ENCODE measurements at regions not wholly inside any gene's neighbourhood (a gene's known extent, or its start where the extent isn't known, plus 50 kb on each side); places are given as distances from the start of the nearest gene placed in this dataset.

DNA sequence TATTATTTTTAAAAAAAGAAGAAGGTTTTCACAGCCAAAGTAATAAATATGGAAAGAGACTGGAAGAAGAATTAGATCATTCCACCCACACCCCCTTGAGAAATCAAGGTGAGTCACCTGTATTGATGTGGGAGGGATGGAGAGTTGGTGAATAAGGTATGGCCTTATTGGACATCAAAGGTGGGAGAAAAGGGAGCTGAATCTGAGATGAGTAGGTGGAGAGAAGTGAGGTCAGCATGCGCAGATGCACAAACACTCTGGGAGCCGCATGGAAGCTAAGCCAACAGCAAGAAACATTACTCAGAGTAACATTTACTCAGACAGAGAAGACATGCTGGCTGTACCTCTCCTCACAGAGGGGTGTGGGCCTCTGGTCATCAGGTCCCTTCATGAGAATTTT, 113.1 kb upstream of the FOXG1 start:
- no peak for TF ChIP-seq NFIC (IDR thresholded peaks at IDR 0.05)
- no peak for TF ChIP-seq TAF1 (IDR thresholded peaks at IDR 0.05; ENCODE audit: low read depth)
- TF ChIP-seq, protein P1, sequence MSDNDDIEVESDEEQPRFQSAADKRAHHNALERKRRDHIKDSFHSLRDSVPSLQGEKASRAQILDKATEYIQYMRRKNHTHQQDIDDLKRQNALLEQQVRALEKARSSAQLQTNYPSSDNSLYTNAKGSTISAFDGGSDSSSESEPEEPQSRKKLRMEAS (IDR thresholded peaks at IDR 0.05): no peak

DNA sequence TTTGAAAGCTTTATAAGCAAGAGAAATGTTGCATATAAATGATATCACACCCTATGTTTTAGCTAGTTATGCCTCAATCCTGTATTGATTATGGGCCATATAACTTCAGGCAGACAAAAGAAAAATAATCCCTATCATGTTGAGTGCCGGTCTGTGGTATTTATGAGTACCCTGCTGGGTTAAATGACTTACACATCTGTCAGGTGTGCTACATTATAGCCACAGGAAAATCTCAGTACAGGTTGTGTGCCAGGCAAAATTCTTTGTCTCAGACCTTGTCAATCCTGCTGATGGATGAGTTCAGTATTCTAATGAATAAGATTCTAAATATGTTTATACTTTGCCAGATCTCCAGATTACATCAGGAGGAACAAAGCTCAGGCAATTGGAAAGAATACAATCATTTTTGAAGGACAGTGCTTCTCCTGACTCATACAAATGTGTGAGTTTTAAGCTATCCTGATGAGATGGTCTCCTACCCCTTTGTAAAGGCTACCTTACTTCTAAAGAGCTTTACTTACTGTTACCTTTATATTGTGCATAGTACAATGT, 109.8 kb upstream of the FOXG1 start:
- TF ChIP-seq CREB1 (IDR thresholded peaks at IDR 0.05; ENCODE audit: low read depth) (no peak), NFIC (IDR thresholded peaks at IDR 0.05) (no peak)

DNA sequence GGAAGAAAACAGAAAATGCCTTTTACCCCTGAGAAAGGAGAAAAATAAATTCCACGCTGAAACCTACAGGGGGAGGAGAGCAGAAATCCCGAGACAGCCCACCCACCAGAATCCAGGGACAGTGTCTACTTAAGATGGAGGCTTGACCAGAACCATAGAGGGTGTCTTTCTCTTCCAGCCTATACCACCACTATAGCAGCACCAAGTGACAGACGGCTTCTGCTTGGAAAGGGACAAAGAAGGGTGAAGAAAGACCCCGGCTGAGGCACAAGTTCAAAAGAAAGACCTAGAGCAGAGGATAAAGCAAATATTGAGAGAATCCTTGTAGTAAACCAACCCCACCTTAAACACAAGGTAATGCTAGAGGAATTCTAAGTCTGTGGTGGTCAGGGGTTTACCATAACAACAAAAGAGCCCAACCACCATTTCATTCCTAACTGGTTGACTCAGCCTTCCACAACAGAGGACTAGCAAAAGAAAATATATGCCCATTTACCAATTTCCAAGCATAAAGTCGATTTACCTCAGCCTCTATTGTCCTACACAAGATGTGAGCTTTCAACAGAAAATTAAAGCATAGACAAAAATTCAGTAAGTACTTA, 105.3 kb upstream of the FOXG1 start:
- no peak for TF ChIP-seq TEAD4 (IDR thresholded peaks at IDR 0.05)
- no peak for TF ChIP-seq TCF12 (IDR thresholded peaks at IDR 0.05; ENCODE audit: low read depth)
- no peak for TF ChIP-seq RAD21 (IDR thresholded peaks at IDR 0.05; ENCODE audit: low read depth)
- TF ChIP-seq TAF1 (IDR thresholded peaks at IDR 0.05; ENCODE audit: low read depth): no peak
- no peak for TF ChIP-seq NFIC (IDR thresholded peaks at IDR 0.05)
- no peak for TF ChIP-seq CEBPB (IDR thresholded peaks at IDR 0.05)
- no peak for TF ChIP-seq EP300 (IDR thresholded peaks at IDR 0.05; ENCODE audit: borderline replicate concordance)
- no peak for TF ChIP-seq FOXM1 (IDR thresholded peaks at IDR 0.05; ENCODE audit: borderline replicate concordance, low read depth)
- no peak for TF ChIP-seq YY1 (IDR thresholded peaks at IDR 0.05; ENCODE audit: low read depth)
- TF ChIP-seq, protein P2, sequence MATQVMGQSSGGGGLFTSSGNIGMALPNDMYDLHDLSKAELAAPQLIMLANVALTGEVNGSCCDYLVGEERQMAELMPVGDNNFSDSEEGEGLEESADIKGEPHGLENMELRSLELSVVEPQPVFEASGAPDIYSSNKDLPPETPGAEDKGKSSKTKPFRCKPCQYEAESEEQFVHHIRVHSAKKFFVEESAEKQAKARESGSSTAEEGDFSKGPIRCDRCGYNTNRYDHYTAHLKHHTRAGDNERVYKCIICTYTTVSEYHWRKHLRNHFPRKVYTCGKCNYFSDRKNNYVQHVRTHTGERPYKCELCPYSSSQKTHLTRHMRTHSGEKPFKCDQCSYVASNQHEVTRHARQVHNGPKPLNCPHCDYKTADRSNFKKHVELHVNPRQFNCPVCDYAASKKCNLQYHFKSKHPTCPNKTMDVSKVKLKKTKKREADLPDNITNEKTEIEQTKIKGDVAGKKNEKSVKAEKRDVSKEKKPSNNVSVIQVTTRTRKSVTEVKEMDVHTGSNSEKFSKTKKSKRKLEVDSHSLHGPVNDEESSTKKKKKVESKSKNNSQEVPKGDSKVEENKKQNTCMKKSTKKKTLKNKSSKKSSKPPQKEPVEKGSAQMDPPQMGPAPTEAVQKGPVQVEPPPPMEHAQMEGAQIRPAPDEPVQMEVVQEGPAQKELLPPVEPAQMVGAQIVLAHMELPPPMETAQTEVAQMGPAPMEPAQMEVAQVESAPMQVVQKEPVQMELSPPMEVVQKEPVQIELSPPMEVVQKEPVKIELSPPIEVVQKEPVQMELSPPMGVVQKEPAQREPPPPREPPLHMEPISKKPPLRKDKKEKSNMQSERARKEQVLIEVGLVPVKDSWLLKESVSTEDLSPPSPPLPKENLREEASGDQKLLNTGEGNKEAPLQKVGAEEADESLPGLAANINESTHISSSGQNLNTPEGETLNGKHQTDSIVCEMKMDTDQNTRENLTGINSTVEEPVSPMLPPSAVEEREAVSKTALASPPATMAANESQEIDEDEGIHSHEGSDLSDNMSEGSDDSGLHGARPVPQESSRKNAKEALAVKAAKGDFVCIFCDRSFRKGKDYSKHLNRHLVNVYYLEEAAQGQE (IDR thresholded peaks at IDR 0.05; ENCODE audit: low read depth): no peak
- TF ChIP-seq, protein P3, sequence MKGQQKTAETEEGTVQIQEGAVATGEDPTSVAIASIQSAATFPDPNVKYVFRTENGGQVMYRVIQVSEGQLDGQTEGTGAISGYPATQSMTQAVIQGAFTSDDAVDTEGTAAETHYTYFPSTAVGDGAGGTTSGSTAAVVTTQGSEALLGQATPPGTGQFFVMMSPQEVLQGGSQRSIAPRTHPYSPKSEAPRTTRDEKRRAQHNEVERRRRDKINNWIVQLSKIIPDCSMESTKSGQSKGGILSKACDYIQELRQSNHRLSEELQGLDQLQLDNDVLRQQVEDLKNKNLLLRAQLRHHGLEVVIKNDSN (IDR thresholded peaks at IDR 0.05): no peak
- TF ChIP-seq ZBTB7A (IDR thresholded peaks at IDR 0.05; ENCODE audit: low read depth): no peak
- no peak for TF ChIP-seq EGR1 (IDR thresholded peaks at IDR 0.05)
- no peak for TF ChIP-seq CREB1 (IDR thresholded peaks at IDR 0.05; ENCODE audit: low read depth)
- TF ChIP-seq, protein P1 (IDR thresholded peaks at IDR 0.05): no peak

DNA sequence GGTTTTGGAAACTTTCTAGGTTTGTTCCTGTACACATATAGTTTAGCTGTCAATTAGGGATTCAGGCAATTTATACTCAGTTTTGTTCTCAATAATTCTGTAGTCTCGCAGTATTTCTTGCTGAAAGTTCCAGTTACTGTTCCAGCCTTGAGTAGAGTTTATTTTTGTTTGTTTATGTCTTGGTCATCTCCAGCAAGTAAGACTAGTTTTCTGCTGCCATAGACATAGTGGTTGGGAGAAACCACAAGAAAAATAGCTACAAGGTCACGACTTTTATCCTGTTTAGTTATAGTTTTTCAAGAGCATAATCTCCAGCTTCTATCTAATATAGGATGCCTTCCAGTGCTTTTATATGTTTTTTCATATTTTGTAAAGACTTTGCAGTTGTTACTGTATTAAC, 99.6 kb upstream of the FOXG1 start:
- TF ChIP-seq, protein P3 (IDR thresholded peaks at IDR 0.05): no peak
- TF ChIP-seq TEAD4 (IDR thresholded peaks at IDR 0.05) (no peak), FOXM1 (IDR thresholded peaks at IDR 0.05; ENCODE audit: borderline replicate concordance, low read depth) (no peak), CREB1 (IDR thresholded peaks at IDR 0.05; ENCODE audit: low read depth) (no peak), NFIC (IDR thresholded peaks at IDR 0.05) (no peak)
- TF ChIP-seq, protein P2 (IDR thresholded peaks at IDR 0.05; ENCODE audit: low read depth): no peak

DNA sequence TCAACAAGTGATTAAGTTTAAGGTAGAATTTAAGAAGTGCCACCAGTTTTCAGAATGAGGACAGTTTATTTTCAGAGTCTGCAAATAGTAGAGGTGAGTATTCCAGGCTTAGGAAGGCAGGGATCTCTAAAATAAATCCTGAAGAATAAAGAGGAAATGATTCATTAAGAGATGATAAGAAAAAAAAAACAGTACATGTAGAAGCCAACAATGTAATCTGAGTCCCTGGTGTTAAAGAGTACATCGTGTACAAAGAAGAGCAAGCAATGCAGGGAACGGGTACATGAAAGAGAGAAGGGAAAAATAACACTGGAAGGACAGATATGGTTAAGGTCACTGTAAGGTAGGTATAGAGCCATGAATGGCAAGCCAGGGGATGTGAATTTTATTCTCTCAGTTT, 95.2 kb upstream of the FOXG1 start:
- no peak for TF ChIP-seq TEAD4 (IDR thresholded peaks at IDR 0.05)
- TF ChIP-seq YY1 (IDR thresholded peaks at IDR 0.05; ENCODE audit: low read depth): no peak
- TF ChIP-seq CREB1 (IDR thresholded peaks at IDR 0.05; ENCODE audit: low read depth): no peak
- no peak for TF ChIP-seq NFIC (IDR thresholded peaks at IDR 0.05)
- TF ChIP-seq, protein P2 (IDR thresholded peaks at IDR 0.05; ENCODE audit: low read depth): no peak
